Type B pancreatic cell (in vitro differentiated cells): ENCODE measurements at regions not wholly inside any gene's neighbourhood (a gene's known extent, or its start where the extent isn't known, plus 50 kb on each side); places are given as distances from the start of the nearest gene placed in this dataset.

ENCODE experiments used
- DNase-seq: peaks from one replicate; pipeline ENCODE4 v3.0.0; 2021; ENCODE audit warnings: mixed read lengths; ENCODE audit not compliant: unreplicated experiment; ENCODE audit errors: extremely low spot score
- H3K27ac Mint-ChIP-seq: 2 replicates; pipeline ENCODE4 v1.8.0; 2021; ENCODE audit warnings: mild to moderate bottlenecking, mixed read lengths
- H3K27me3 Mint-ChIP-seq: 2 replicates; pipeline ENCODE4 v1.8.0; 2021; ENCODE audit warnings: mixed read lengths
- H3K36me3 Mint-ChIP-seq: 2 replicates; pipeline ENCODE4 v1.8.0; 2021; ENCODE audit warnings: mixed read lengths
- H3K4me1 Mint-ChIP-seq: one replicate; pipeline ENCODE4 v1.8.0; 2021; ENCODE audit warnings: mixed read lengths; ENCODE audit not compliant: unreplicated experiment
- H3K4me3 Mint-ChIP-seq: 2 replicates; pipeline ENCODE4 v1.8.0; 2021; ENCODE audit warnings: mild to moderate bottlenecking, mixed read lengths
- H3K9me3 Mint-ChIP-seq: 2 replicates; pipeline ENCODE4 v1.8.0; 2021; ENCODE audit warnings: mixed read lengths
- TF ChIP-seq, protein P1 (sequence below): fragments of 200-600 bp; sonication (generic); conservative IDR thresholded peaks from 2 replicates; pipeline ENCODE4 v1.5.0; 2021; ENCODE audit warnings: antibody characterized with exemption, mild to moderate bottlenecking

DNA sequence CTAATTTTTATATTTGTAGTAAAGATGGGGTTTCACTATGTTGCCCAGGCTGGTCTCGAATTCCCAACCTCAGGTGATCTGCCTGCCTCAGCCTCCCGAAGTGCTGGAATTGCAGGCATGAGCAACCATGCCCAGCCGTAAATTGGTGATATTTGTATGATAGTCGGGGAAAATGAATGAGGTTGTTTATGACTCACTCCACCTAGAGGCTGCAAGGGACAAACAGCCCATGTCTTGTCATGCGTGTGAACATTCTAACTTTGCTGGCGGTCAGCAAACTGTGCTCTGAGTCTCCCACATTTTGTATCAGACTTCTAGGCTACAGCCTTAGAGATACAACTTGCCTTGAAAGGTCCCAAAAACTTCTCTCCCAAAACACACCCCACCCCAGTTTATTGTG, 133.5 kb upstream of the DTNA start:
- no peaks in the 10 kb centered on the region for H3K4me1 Mint-ChIP-seq
- TF ChIP-seq, protein P1, sequence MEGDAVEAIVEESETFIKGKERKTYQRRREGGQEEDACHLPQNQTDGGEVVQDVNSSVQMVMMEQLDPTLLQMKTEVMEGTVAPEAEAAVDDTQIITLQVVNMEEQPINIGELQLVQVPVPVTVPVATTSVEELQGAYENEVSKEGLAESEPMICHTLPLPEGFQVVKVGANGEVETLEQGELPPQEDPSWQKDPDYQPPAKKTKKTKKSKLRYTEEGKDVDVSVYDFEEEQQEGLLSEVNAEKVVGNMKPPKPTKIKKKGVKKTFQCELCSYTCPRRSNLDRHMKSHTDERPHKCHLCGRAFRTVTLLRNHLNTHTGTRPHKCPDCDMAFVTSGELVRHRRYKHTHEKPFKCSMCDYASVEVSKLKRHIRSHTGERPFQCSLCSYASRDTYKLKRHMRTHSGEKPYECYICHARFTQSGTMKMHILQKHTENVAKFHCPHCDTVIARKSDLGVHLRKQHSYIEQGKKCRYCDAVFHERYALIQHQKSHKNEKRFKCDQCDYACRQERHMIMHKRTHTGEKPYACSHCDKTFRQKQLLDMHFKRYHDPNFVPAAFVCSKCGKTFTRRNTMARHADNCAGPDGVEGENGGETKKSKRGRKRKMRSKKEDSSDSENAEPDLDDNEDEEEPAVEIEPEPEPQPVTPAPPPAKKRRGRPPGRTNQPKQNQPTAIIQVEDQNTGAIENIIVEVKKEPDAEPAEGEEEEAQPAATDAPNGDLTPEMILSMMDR = no peak

DNA sequence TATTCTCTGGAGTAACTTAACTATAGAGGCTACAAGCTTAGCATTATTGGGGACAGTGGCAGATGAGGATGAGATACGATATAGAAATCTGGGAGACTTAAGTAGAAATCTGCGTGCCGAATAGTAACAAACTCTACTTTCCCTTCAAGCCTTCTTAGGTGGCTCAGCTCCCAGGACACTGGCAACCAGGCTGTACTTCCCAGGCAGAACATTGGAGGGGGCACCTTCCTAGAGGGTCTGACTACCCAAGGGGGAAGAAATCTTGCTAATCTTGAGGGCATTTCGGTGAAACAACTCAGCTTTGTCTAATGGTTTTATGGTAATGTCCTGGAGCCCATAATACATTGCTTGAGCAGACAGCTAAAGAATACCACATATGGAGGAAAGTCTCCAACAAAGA, 126.2 kb upstream of the DTNA start:
- no peaks in the 10 kb centered on the region for H3K36me3 Mint-ChIP-seq

More for the DNA sequence above, 133.5 kb upstream of the DTNA start:
- Mint-ChIP-seq H3K27me3 (no peaks in the 10 kb centered on the region), H3K4me3 (no peak overlapping the region), H3K27ac (no peak overlapping the region), H3K36me3 (no peaks in the 10 kb centered on the region), H3K9me3 (peaks cover 5% of the 10 kb centered on the region)
- no peak for DNase-seq

DNA sequence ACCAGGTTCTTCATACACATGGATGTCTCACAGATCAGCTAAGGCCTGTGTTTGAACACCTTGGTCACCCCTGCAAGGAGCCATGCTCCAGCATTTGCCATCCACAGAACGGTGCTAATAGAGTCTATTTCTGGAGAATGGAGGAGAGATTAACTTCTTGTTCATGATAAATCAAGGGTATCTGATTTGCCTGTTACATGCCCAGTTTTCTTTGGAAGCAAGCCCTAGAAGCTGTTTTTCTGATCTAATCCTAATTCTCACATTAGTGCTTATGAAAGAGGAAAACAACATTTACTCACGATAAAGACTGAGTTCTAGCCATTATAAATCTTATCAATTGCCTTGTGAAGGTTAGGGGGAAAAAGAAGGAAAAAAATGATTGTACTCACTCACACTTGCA, 119.6 kb upstream of the DTNA start:
- H3K4me3 Mint-ChIP-seq = no peak overlapping the region
- no peaks in the 10 kb centered on the region for H3K36me3 Mint-ChIP-seq
- H3K27me3 Mint-ChIP-seq = no peaks in the 10 kb centered on the region
- DNase-seq = no peak
- no peak overlapping the region for H3K27ac Mint-ChIP-seq
- no peaks in the 10 kb centered on the region for H3K9me3 Mint-ChIP-seq
- TF ChIP-seq, protein P1 = no peak
- peaks cover 11% of the 10 kb centered on the region for H3K4me1 Mint-ChIP-seq

More for the DNA sequence above, 126.2 kb upstream of the DTNA start:
- TF ChIP-seq, protein P1 = no peak
- H3K27ac Mint-ChIP-seq = no peak overlapping the region
- peaks cover 5% of the 10 kb centered on the region for H3K9me3 Mint-ChIP-seq
- no peaks in the 10 kb centered on the region for H3K4me1 Mint-ChIP-seq
- no peak overlapping the region for H3K4me3 Mint-ChIP-seq
- H3K27me3 Mint-ChIP-seq = peaks cover 3% of the 10 kb centered on the region
- no peak for DNase-seq

DNA sequence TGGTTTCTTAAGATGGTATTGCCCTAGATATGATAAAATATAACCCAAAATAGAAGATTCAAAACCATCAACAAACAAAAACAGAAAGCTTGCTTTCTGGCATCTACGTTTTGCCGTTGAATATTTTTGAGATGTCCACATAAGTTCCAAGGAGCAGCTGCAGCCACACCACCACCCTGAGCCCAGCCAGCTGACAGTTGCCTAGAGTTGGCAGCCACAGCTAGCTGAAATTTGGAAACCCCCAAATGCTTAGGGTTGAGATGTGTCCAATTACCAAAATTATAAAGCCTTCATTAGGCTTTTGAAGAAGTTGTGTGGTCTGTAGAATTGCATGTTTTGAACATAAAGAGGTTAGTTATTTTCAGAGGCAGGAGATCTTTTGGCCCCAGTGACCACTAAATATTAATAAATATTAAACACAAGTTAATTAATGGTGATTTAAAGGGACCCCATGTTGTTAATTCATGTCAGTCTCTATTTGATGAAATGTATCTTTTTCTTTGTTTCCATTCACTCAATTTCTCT, 118.1 kb upstream of the DTNA start:
- peaks cover 11% of the 10 kb centered on the region for H3K4me1 Mint-ChIP-seq
- no peak overlapping the region for H3K27ac Mint-ChIP-seq
- TF ChIP-seq, protein P1 = no peak
- H3K27me3 Mint-ChIP-seq = no peaks in the 10 kb centered on the region
- no peaks in the 10 kb centered on the region for H3K9me3 Mint-ChIP-seq
- no peaks in the 10 kb centered on the region for H3K36me3 Mint-ChIP-seq
- no peak overlapping the region for H3K4me3 Mint-ChIP-seq
- no peak for DNase-seq

DNA sequence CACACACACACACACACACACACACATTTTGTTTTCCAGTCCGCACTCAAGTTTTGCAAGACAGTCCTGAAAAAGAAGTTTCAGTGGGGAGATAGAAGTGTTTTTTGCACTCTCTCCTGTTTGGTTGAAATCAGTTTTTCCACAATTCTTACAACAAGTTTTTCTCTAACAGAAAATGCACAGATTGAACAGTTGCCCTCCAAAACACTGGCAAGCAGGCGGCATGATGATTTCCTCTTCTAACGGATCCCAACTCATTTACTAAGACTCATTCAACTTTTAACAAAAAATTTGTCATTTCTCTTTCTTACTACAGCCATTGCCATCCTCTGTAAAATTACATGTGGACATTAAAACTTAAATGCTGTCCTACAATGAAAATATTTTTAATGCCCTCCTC, 117.6 kb upstream of the DTNA start:
- Mint-ChIP-seq H3K36me3 (no peaks in the 10 kb centered on the region), H3K4me3 (peak overlapping the region; percentile 83), H3K27ac (no peak overlapping the region), H3K9me3 (no peaks in the 10 kb centered on the region), H3K4me1 (peaks cover 11% of the 10 kb centered on the region), H3K27me3 (no peaks in the 10 kb centered on the region)
- DNase-seq = no peak
- TF ChIP-seq, protein P1 = no peak

DNA sequence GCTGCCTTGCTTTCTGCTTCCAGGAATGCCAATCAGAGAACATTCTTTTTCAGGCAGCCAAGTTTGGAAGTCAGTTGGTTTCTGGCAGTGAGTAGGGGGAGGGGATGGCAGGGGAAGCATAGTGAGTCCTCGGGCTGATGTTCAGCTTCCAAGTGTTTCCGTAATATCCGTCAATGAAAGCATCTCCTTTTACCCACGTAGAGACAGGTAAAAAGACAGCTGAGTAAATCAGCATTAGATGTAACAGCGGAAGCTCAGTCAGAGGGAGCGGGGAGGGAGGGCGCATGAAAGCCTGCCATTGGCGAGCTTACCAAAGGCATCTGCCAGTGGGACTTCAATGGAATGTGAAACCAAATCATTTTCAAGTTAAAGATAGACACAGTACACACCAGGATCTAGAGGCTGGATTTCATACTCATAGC, 117.1 kb upstream of the DTNA start:
- DNase-seq = no peak
- peak overlapping the region; percentile 39 for H3K27ac Mint-ChIP-seq
- peaks cover 11% of the 10 kb centered on the region for H3K4me1 Mint-ChIP-seq
- no peaks in the 10 kb centered on the region for H3K27me3 Mint-ChIP-seq
- TF ChIP-seq, protein P1 = no peak
- H3K4me3 Mint-ChIP-seq = peak overlapping the region; percentile 83
- no peaks in the 10 kb centered on the region for H3K9me3 Mint-ChIP-seq
- H3K36me3 Mint-ChIP-seq = no peaks in the 10 kb centered on the region
